A673 (cell line): ENCODE measurements at regions not wholly inside any gene's neighbourhood (a gene's known extent, or its start where the extent isn't known, plus 50 kb on each side); places are given as distances from the start of the nearest gene placed in this dataset.

Experiments
- BruUV-seq: library from RNA; stranded (reverse); fragments of 400-500 nt; replicated peaks from 2 replicates; lab custom pipeline; 2021; lab: Mats Ljungman, UMichigan
- CTCF ChIA-PET: fragments of 300-600 bp; sonication (Branson Sonifier 250); formaldehyde crosslinking; loops from one replicate; lab custom pipeline; 2022; ENCODE audit warnings: antibody characterized with exemption; lab: Charles Lee
- POLR2A ChIA-PET: fragments of 300-600 bp; sonication (Branson Sonifier 250); formaldehyde crosslinking; loops from one replicate; lab custom pipeline; 2022; ENCODE audit warnings: antibody characterized with exemption; ENCODE audit not compliant: low non-redundant PET; lab: Charles Lee
- DNase-seq: peaks from one replicate; pipeline ENCODE4 v3.0.0-alpha.2; 2015; ENCODE audit warnings: low spot score
- H3K27ac ChIP-seq: fragments of 200-600 bp; sonication (generic); 2 replicates; pipeline ENCODE4 v1.5.1; 2016; ENCODE audit warnings: mixed run types, low read depth, mild to moderate bottlenecking, mixed read lengths, antibody characterized with exemption, low read length; ENCODE audit not compliant: poor library complexity, severe bottlenecking
- H3K27me3 ChIP-seq: fragments of 200-600 bp; sonication (generic); replicated peaks from 2 replicates; pipeline ENCODE4 v1.6.1; 2017; ENCODE audit warnings: mixed run types, low read depth, mild to moderate bottlenecking, mixed read lengths, antibody characterized with exemption, low read length; ENCODE audit not compliant: insufficient read depth, poor library complexity
- H3K36me3 ChIP-seq: fragments of 200-600 bp; sonication (generic); 2 replicates; pipeline ENCODE4 v1.6.1; 2016; ENCODE audit warnings: mixed run types, mild to moderate bottlenecking, mixed read lengths, antibody characterized with exemption, low read length; ENCODE audit not compliant: insufficient read depth, poor library complexity, severe bottlenecking
- H3K4me1 ChIP-seq: fragments of 200-600 bp; sonication (generic); 2 replicates; pipeline ENCODE4 v1.6.1; 2017; ENCODE audit warnings: mixed run types, mild to moderate bottlenecking, mixed read lengths, antibody characterized with exemption, low read length; ENCODE audit not compliant: insufficient read depth, poor library complexity, severe bottlenecking
- H3K4me3 ChIP-seq: fragments of 200-600 bp; sonication (generic); 2 replicates; pipeline ENCODE4 v1.5.1; 2016; ENCODE audit warnings: low read depth, mixed run types, mild to moderate bottlenecking, mixed read lengths, low read length; ENCODE audit not compliant: poor library complexity, severe bottlenecking
- H3K9me3 ChIP-seq: fragments of 200-600 bp; sonication (generic); 2 replicates; pipeline ENCODE4 v1.6.1; 2016; ENCODE audit warnings: mixed run types, low read depth, mild to moderate bottlenecking, mixed read lengths, antibody characterized with exemption, low read length; ENCODE audit not compliant: poor library complexity, severe bottlenecking
- CTCF ChIP-seq: fragments of 300-800, 200-600 bp; sonication (generic); conservative IDR thresholded peaks from 2 replicates; pipeline ENCODE4 v1.5.1; 2017; ENCODE audit warnings: low read depth, mild to moderate bottlenecking, antibody characterized with exemption, low read length, moderate library complexity, mixed read lengths
- EZH2 ChIP-seq: fragments of 200-600 bp; sonication (generic); IDR thresholded peaks from 2 replicates; pipeline ENCODE4 v1.6.1; 2017; ENCODE audit warnings: borderline replicate concordance, low read depth, mild to moderate bottlenecking, mixed read lengths, antibody characterized with exemption, low read length; ENCODE audit not compliant: poor library complexity, severe bottlenecking
- intact Hi-C: fragments of 100-400 bp; cut with micrococcal nuclease; formaldehyde crosslinking; loops from one replicate; pipeline ENCODE4 v1.10.0; 2022; ENCODE audit not compliant: unreplicated experiment

GRCh38 chr20:17848249-17849048 is 120.1 kb downstream of the SNX5 start:
- Histone ChIP-seq H3K36me3 (no peaks in the 10 kb centered on the region), H3K27ac (no peak overlapping the region), H3K9me3 (no peaks in the 10 kb centered on the region), H3K27me3 (no peaks in the 10 kb centered on the region), H3K4me3 (no peak overlapping the region), H3K4me1 (no peaks in the 10 kb centered on the region)
- POLR2A ChIA-PET: no interaction called here
- no peak for DNase-seq
- intact Hi-C loops: no loop called here
- TF ChIP-seq CTCF (no peak), EZH2 (no peak)
- CTCF ChIA-PET: no interaction called here
- no TSS peak for BruUV-seq

GRCh38 chr20:17845701-17846475 is 122.7 kb downstream of the SNX5 start:
- POLR2A ChIA-PET: no interaction called here
- DNase-seq: no peak
- peaks cover 5% of the 10 kb centered on the region for H3K27me3 ChIP-seq

More at GRCh38 chr20:17845701-17846475, 122.7 kb downstream of the SNX5 start:
- CTCF ChIA-PET: no interaction called here
- H3K36me3 ChIP-seq: no peaks in the 10 kb centered on the region
- no peaks in the 10 kb centered on the region for H3K4me1 ChIP-seq
- no peak overlapping the region for H3K4me3 ChIP-seq
- H3K9me3 ChIP-seq: no peaks in the 10 kb centered on the region
- BruUV-seq: no TSS peak
- TF ChIP-seq CTCF: no peak
- no peak for TF ChIP-seq EZH2
- intact Hi-C loops: no loop called here
- H3K27ac ChIP-seq: no peak overlapping the region
